Ovary (tissue), 3 donors: ENCODE measurements at regions not wholly inside any gene's neighbourhood (a gene's known extent, or its start where the extent isn't known, plus 50 kb on each side); places are given as distances from the start of the nearest gene placed in this dataset.

Source experiments
- POLR2A ChIP-seq: fragments of 450-650 bp; IDR thresholded peaks from one replicate; pipeline ENCODE4 v1.6.1; 2017; ENCODE audit warnings: antibody characterized with exemption, mild to moderate bottlenecking, moderate library complexity
- TF ChIP-seq, protein P1 (sequence below), 3 donors: fragments of 450-650 bp in 2 of 3; fragments of 200-600 bp in 1 of 3; IDR thresholded peaks; one replicate each; pipeline versions ENCODE4 v1.5.1 to v1.8.0; 2016 to 2022; ENCODE audit warnings: antibody characterized with exemption in 3 of 3, mild to moderate bottlenecking in 1 of 3
- donor health status: DM: no; HTN: no; CAD: no.

DNA sequence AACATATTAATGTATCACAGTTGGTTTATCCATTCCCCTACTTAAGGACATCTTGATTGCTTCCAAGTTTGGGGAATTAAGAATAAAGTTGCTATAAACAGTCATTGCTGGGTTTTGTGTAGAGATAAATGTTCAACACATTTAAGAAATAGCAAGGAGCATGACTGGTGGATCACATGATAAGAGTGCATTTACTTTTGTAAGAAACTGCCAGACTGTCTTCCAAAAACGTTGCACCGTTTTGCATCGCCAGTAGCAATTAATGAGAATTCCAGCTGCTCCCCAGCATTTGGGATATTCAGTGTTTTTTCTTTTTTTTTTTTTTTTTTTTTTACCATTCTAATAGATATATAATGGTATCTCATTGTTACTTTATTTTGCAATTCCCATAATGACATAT lies 695.7 kb upstream of the GJE1 start:
- TF ChIP-seq, protein P1, sequence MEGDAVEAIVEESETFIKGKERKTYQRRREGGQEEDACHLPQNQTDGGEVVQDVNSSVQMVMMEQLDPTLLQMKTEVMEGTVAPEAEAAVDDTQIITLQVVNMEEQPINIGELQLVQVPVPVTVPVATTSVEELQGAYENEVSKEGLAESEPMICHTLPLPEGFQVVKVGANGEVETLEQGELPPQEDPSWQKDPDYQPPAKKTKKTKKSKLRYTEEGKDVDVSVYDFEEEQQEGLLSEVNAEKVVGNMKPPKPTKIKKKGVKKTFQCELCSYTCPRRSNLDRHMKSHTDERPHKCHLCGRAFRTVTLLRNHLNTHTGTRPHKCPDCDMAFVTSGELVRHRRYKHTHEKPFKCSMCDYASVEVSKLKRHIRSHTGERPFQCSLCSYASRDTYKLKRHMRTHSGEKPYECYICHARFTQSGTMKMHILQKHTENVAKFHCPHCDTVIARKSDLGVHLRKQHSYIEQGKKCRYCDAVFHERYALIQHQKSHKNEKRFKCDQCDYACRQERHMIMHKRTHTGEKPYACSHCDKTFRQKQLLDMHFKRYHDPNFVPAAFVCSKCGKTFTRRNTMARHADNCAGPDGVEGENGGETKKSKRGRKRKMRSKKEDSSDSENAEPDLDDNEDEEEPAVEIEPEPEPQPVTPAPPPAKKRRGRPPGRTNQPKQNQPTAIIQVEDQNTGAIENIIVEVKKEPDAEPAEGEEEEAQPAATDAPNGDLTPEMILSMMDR (IDR thresholded peaks at IDR 0.05), result no peak
- TF ChIP-seq POLR2A, result no peak
